A549 (cell line): ENCODE measurements at regions not wholly inside any gene's neighbourhood (a gene's known extent, or its start where the extent isn't known, plus 50 kb on each side); places are given as distances from the start of the nearest gene placed in this dataset.

Experiments used
- ATAC-seq, 2 experiments: fragments of 200-7000 bp in 1 of 2; fragments of >200 bp in 1 of 2; cut with Nextera tagmentation in 1 of 2; cut with Tn5 transposase in 1 of 2; 3 replicates each; pipeline versions ENCODE4 v1.8.0 to v1.9.1; 2018 to 2020; ENCODE audit warnings: mild to moderate bottlenecking in 1 of 2, moderate library complexity in 1 of 2
- CTCF ChIA-PET: fragments of 300-600 bp; sonication (Branson Sonifier 250); formaldehyde crosslinking; extraction: SDS; loops from one replicate; lab custom pipeline; 2021; ENCODE audit warnings: antibody characterized with exemption, inconsistent platforms; lab: Yijun Ruan, JAX
- POLR2A ChIA-PET: fragments of 350-600 bp; formaldehyde crosslinking; extraction: SDS; loops from one replicate; lab custom pipeline; 2021; ENCODE audit warnings: antibody characterized with exemption, inconsistent platforms; lab: Yijun Ruan, JAX
- DNase-seq, 2 experiments: peaks; one replicate each; pipeline versions ENCODE4 v3.0.0 to v3.0.0-alpha.2; 2011 to 2016; ENCODE audit warnings: low read depth in 1 of 2, low spot score in 1 of 2
- FAIRE-seq: peaks from 2 replicates; lab custom pipeline; 2011; peaks lifted over from hg19 to GRCh38; lab: Jason Lieb, UNC
- H3K27ac ChIP-seq, 2 experiments: fragments of >200 bp; sonication (Bioruptor Twin); formaldehyde crosslinking; 3 replicates each; pipeline ENCODE4 v1.5.1; 2016 to 2017
- H3K4me1 ChIP-seq: fragments of >200 bp; sonication (Bioruptor Twin); formaldehyde crosslinking; 3 replicates; pipeline ENCODE4 v1.6.1; 2016
- H3K4me2 ChIP-seq: fragments of >200 bp; sonication (Bioruptor Twin); formaldehyde crosslinking; 3 replicates; pipeline ENCODE4 v1.6.1; 2016
- H3K4me3 ChIP-seq: fragments of >200 bp; sonication (Bioruptor Twin); formaldehyde crosslinking; 3 replicates; pipeline ENCODE4 v1.5.1; 2016
- H3K9me3 ChIP-seq: fragments of >200 bp; sonication (Bioruptor Twin); formaldehyde crosslinking; 3 replicates; pipeline ENCODE4 v1.6.1; 2016
- BHLHE40 ChIP-seq: IDR thresholded peaks from 2 replicates; pipeline ENCODE4 v1.6.1; 2012; ENCODE audit warnings: low read depth, low read length, inconsistent platforms
- CBX8 ChIP-seq: fragments of 200-600 bp; sonication (generic); IDR thresholded peaks from 2 replicates; pipeline ENCODE4 v1.6.1; 2016
- CEBPB ChIP-seq, 2 experiments: fragments of >200 bp in 1 of 2; sonication (Bioruptor Twin) in 1 of 2; formaldehyde crosslinking in 1 of 2; IDR thresholded peaks; 2 replicates each; pipeline ENCODE4 v1.6.1; 2012 to 2016
- EHF ChIP-seq: fragments of 250-450 bp; sonication (Bioruptor Pico); IDR thresholded peaks from 2 replicates; pipeline ENCODE4 v1.5.0; 2020; ENCODE audit warnings: mild to moderate bottlenecking
- EP300 ChIP-seq, 2 experiments: fragments of >200 bp; sonication (Bioruptor Twin); formaldehyde crosslinking; IDR thresholded peaks; 2 replicates in 1 of 2; 3 replicates in 1 of 2; pipeline ENCODE4 v1.6.1; 2016 to 2017
- FOSB ChIP-seq: fragments of 250-450 bp; sonication (Bioruptor Pico); IDR thresholded peaks from 2 replicates; pipeline ENCODE4 v1.5.0; 2020; ENCODE audit warnings: mild to moderate bottlenecking, moderate library complexity
- HDAC2 ChIP-seq: fragments of 200-600 bp; sonication (generic); IDR thresholded peaks from 2 replicates; pipeline ENCODE4 v1.6.1; 2016
- HOXA7 ChIP-seq: fragments of 250-450 bp; sonication (Bioruptor Pico); IDR thresholded peaks from 2 replicates; pipeline ENCODE4 v1.5.0; 2020; ENCODE audit warnings: mild to moderate bottlenecking, moderate library complexity
- JUN ChIP-seq, 2 experiments: fragments of >200 bp; sonication (Bioruptor Twin); formaldehyde crosslinking; IDR thresholded peaks; 2 replicates in 1 of 2; 3 replicates in 1 of 2; pipeline ENCODE4 v1.6.1; 2016 to 2017
- JUNB ChIP-seq: fragments of >200 bp; sonication (Bioruptor Twin); formaldehyde crosslinking; IDR thresholded peaks from 2 replicates; pipeline ENCODE4 v1.6.1; 2016
- NFE2L2 ChIP-seq: fragments of 150-350 bp; conservative IDR thresholded peaks from 2 replicates; pipeline ENCODE4 v1.6.1; 2014; ENCODE audit warnings: low read length
- PHF8 ChIP-seq: fragments of 200-600 bp; sonication (generic); IDR thresholded peaks from 2 replicates; pipeline ENCODE4 v1.6.1; 2016; ENCODE audit warnings: low read depth, mild to moderate bottlenecking, antibody characterized with exemption, moderate library complexity, borderline replicate concordance
- POLR2A ChIP-seq: IDR thresholded peaks from 2 replicates; pipeline ENCODE4 v1.6.1; 2012; ENCODE audit warnings: mild to moderate bottlenecking, low read length
- RARB ChIP-seq: fragments of 250-450 bp; sonication (Bioruptor Pico); IDR thresholded peaks from 2 replicates; pipeline ENCODE4 v1.8.0; 2021; ENCODE audit warnings: mild to moderate bottlenecking, moderate library complexity
- RCOR1 ChIP-seq: fragments of 150-350 bp; IDR thresholded peaks from 2 replicates; pipeline ENCODE4 v1.6.1; 2014; ENCODE audit warnings: antibody characterized with exemption, low read length, low read depth
- RFX5 ChIP-seq: fragments of 450-650 bp; IDR thresholded peaks from 2 replicates; pipeline ENCODE4 v1.7.1; 2014; ENCODE audit warnings: antibody characterized with exemption, mild to moderate bottlenecking, moderate library complexity
- RNF2 ChIP-seq: fragments of 200-600 bp; sonication (generic); IDR thresholded peaks from 2 replicates; pipeline ENCODE4 v1.6.1; 2016; ENCODE audit warnings: low read depth, mild to moderate bottlenecking, antibody characterized with exemption, moderate library complexity, borderline replicate concordance
- SMC3 ChIP-seq: fragments of >200 bp; sonication (Bioruptor Twin); formaldehyde crosslinking; IDR thresholded peaks from 3 replicates; pipeline ENCODE4 v1.6.1; 2018; ENCODE audit warnings: inconsistent platforms
- TFCP2L1 ChIP-seq: fragments of 250-450 bp; sonication (Bioruptor Pico); IDR thresholded peaks from 2 replicates; pipeline ENCODE4 v1.5.0; 2021; ENCODE audit warnings: mild to moderate bottlenecking
- TP53 ChIP-seq: fragments of 250-450 bp; sonication (Bioruptor Pico); IDR thresholded peaks from 2 replicates; pipeline ENCODE4 v1.5.0; 2021; ENCODE audit warnings: mild to moderate bottlenecking, moderate library complexity
- ZSCAN20 ChIP-seq: fragments of 250-450 bp; sonication (Bioruptor Pico); IDR thresholded peaks from 2 replicates; pipeline ENCODE4 v1.8.0; 2022; ENCODE audit warnings: mild to moderate bottlenecking, moderate library complexity
- WGBS: methylation state at CpG from one replicate; pipeline ENCODE4 v1.1.6; 2017; ENCODE audit errors: missing lambda C conversion rate; 5-methylcytosine and 5-hydroxymethylcytosine counted together
- TF ChIP-seq, protein P1 (sequence below): fragments of >200 bp; sonication (Bioruptor Twin); formaldehyde crosslinking; IDR thresholded peaks from 3 replicates; pipeline ENCODE4 v1.6.1; 2016
- TF ChIP-seq, protein P2 (sequence below): fragments of 150-350 bp; IDR thresholded peaks from 2 replicates; pipeline ENCODE4 v1.6.1; 2014; ENCODE audit warnings: low read depth, mild to moderate bottlenecking, low read length
- TF ChIP-seq, protein P3 (sequence below): fragments of 250-450 bp; sonication (Bioruptor Pico); IDR thresholded peaks from 2 replicates; pipeline ENCODE4 v1.5.0; 2021; ENCODE audit warnings: mild to moderate bottlenecking, moderate library complexity, borderline replicate concordance
- TF ChIP-seq, protein P4 (sequence below): fragments of >200 bp; sonication (Bioruptor Twin); formaldehyde crosslinking; IDR thresholded peaks from 2 replicates; pipeline ENCODE4 v1.6.1; 2016
- TF ChIP-seq, protein P5 (sequence below): fragments of 250-450 bp; sonication (Bioruptor Pico); IDR thresholded peaks from 2 replicates; pipeline ENCODE4 v1.5.0; 2020; ENCODE audit warnings: low read depth, mild to moderate bottlenecking, moderate library complexity
- TF ChIP-seq, protein P6 (sequence below): IDR thresholded peaks from 2 replicates; pipeline ENCODE4 v1.6.1; 2012; ENCODE audit warnings: low read depth, borderline replicate concordance
- TF ChIP-seq, protein P7 (sequence below): fragments of 200-600 bp; sonication (generic); IDR thresholded peaks from 2 replicates; pipeline ENCODE4 v1.6.1; 2016; ENCODE audit warnings: antibody characterized with exemption, mild to moderate bottlenecking, moderate library complexity

DNA sequence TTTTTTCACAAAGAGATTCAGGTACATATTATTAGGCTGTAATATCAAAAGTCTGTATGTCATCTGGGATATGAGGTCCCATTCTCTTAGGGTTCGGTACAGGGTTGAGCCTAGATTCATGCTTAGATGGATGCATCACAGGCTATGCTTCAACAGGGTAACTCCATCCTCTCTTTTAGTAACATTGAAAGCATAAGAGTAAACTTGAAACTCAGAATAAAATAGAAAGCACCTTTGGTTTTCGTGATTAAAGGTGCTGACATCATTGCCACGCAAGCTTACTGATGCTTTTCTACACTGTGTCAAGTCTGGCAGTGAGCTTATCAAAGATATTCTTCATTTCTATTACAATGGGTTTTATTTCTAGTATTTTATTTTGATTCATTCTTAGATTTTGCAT, 419.1 kb upstream of the DSEL start (continued):
- no peak for TF ChIP-seq HDAC2
- TF ChIP-seq HOXA7 (CRISPR knock-in tag), result no peak

DNA sequence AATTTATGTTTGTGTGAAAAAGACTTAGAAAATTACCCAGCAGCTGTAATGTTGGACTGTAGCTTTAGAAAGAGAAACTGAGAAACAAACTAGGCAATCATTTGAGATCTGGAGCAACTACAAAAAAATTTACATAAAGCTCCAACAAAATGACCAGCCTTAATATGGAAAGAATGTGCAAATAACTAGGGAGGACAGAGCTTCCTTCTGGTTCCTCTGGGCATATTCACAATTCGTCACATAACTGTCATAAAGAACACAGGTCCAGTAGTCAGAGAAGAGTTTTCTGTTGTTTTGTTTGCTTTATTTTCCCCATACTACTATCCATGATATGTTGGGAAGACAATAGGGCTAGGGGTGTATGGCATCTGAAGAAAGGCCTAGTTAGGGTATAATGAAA, 416.8 kb upstream of the DSEL start:
- POLR2A ChIA-PET, result no interaction called here
- no peaks in the 10 kb centered on the region for H3K4me1 ChIP-seq
- no peaks in the 10 kb centered on the region for H3K9me3 ChIP-seq
- ATAC-seq, result no peak
- no peak overlapping the region for H3K4me3 ChIP-seq
- no peak for FAIRE-seq
- DNase-seq, result no peak
- H3K4me2 ChIP-seq, result no peak overlapping the region
- CTCF ChIA-PET, result no interaction called here
- H3K27ac ChIP-seq, result no peak overlapping the region
- no peak for TF ChIP-seq EP300 (IDR thresholded peaks at IDR 0.05)
- no peak for TF ChIP-seq RNF2
- TF ChIP-seq EHF (CRISPR knock-in tag), result no peak
- TF ChIP-seq TFCP2L1 (CRISPR knock-in tag), result no peak
- no peak for TF ChIP-seq JUNB
- no peak for TF ChIP-seq ZSCAN20
- TF ChIP-seq JUN (IDR thresholded peaks at IDR 0.05), result no peak
- TF ChIP-seq, protein P1, sequence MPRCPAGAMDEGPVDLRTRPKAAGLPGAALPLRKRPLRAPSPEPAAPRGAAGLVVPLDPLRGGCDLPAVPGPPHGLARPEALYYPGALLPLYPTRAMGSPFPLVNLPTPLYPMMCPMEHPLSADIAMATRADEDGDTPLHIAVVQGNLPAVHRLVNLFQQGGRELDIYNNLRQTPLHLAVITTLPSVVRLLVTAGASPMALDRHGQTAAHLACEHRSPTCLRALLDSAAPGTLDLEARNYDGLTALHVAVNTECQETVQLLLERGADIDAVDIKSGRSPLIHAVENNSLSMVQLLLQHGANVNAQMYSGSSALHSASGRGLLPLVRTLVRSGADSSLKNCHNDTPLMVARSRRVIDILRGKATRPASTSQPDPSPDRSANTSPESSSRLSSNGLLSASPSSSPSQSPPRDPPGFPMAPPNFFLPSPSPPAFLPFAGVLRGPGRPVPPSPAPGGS, result no peak
- TF ChIP-seq POLR2A, result no peak
- no peak for TF ChIP-seq FOSB (CRISPR knock-in tag)
- no peak for TF ChIP-seq RARB
- no peak for TF ChIP-seq RFX5
- TF ChIP-seq, protein P2, sequence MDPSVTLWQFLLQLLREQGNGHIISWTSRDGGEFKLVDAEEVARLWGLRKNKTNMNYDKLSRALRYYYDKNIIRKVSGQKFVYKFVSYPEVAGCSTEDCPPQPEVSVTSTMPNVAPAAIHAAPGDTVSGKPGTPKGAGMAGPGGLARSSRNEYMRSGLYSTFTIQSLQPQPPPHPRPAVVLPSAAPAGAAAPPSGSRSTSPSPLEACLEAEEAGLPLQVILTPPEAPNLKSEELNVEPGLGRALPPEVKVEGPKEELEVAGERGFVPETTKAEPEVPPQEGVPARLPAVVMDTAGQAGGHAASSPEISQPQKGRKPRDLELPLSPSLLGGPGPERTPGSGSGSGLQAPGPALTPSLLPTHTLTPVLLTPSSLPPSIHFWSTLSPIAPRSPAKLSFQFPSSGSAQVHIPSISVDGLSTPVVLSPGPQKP, result no peak
- TF ChIP-seq, protein P3, sequence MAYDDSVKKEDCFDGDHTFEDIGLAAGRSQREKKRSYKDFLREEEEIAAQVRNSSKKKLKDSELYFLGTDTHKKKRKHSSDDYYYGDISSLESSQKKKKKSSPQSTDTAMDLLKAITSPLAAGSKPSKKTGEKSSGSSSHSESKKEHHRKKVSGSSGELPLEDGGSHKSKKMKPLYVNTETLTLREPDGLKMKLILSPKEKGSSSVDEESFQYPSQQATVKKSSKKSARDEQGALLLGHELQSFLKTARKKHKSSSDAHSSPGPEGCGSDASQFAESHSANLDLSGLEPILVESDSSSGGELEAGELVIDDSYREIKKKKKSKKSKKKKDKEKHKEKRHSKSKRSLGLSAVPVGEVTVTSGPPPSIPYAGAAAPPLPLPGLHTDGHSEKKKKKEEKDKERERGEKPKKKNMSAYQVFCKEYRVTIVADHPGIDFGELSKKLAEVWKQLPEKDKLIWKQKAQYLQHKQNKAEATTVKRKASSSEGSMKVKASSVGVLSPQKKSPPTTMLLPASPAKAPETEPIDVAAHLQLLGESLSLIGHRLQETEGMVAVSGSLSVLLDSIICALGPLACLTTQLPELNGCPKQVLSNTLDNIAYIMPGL (CRISPR knock-in tag), result no peak
- TF ChIP-seq BHLHE40, result no peak
- TF ChIP-seq SMC3, result no peak
- TF ChIP-seq HOXA7 (CRISPR knock-in tag), result no peak
- TF ChIP-seq RCOR1, result no peak
- TF ChIP-seq, protein P4, sequence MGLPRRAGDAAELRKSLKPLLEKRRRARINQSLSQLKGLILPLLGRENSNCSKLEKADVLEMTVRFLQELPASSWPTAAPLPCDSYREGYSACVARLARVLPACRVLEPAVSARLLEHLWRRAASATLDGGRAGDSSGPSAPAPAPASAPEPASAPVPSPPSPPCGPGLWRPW, result no peak
- TF ChIP-seq, protein P5, sequence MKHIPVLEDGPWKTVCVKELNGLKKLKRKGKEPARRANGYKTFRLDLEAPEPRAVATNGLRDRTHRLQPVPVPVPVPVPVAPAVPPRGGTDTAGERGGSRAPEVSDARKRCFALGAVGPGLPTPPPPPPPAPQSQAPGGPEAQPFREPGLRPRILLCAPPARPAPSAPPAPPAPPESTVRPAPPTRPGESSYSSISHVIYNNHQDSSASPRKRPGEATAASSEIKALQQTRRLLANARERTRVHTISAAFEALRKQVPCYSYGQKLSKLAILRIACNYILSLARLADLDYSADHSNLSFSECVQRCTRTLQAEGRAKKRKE (CRISPR knock-in tag), result no peak
- 24% methylated on average over 1 of the region's 1 CpG for WGBS

DNA sequence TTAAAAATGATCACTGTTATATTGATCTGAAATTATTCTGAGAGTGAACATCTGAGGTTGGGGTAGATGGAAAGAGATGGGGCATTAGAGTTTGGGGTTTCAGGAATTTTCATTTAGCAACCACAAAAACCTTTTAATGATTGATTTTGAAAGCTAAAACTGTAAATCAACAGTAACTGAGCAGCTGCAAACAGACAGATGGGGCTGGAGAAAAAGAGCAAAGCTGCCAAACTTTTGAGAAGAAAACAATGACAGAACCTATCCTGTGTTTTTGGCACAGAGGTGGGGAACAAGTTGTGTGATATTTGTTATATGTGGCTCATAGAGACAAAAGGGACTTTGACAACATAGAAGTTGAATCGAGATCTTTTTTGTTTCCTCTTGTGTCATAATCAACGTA, 415.8 kb upstream of the DSEL start:
- CTCF ChIA-PET, result no interaction called here
- POLR2A ChIA-PET, result no interaction called here
- Histone ChIP-seq H3K9me3 (no peaks in the 10 kb centered on the region), H3K4me3 (no peak overlapping the region), H3K4me2 (no peak overlapping the region), H3K4me1 (no peaks in the 10 kb centered on the region), H3K27ac (no peak overlapping the region)
- 0% methylated on average over 2 of the region's 2 CpGs for WGBS
- FAIRE-seq, result no peak
- ATAC-seq, result no peak
- DNase-seq, result no peak
- no peak for TF ChIP-seq CEBPB (IDR thresholded peaks at IDR 0.05)
- TF ChIP-seq, protein P6, sequence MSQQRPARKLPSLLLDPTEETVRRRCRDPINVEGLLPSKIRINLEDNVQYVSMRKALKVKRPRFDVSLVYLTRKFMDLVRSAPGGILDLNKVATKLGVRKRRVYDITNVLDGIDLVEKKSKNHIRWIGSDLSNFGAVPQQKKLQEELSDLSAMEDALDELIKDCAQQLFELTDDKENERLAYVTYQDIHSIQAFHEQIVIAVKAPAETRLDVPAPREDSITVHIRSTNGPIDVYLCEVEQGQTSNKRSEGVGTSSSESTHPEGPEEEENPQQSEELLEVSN, result no peak
- no peak for TF ChIP-seq TP53
- TF ChIP-seq JUNB, result no peak
- no peak for TF ChIP-seq CBX8
- no peak for TF ChIP-seq EHF (CRISPR knock-in tag)
- TF ChIP-seq RARB, result no peak
- TF ChIP-seq TFCP2L1 (CRISPR knock-in tag), result no peak
- no peak for TF ChIP-seq PHF8
- TF ChIP-seq, protein P7, sequence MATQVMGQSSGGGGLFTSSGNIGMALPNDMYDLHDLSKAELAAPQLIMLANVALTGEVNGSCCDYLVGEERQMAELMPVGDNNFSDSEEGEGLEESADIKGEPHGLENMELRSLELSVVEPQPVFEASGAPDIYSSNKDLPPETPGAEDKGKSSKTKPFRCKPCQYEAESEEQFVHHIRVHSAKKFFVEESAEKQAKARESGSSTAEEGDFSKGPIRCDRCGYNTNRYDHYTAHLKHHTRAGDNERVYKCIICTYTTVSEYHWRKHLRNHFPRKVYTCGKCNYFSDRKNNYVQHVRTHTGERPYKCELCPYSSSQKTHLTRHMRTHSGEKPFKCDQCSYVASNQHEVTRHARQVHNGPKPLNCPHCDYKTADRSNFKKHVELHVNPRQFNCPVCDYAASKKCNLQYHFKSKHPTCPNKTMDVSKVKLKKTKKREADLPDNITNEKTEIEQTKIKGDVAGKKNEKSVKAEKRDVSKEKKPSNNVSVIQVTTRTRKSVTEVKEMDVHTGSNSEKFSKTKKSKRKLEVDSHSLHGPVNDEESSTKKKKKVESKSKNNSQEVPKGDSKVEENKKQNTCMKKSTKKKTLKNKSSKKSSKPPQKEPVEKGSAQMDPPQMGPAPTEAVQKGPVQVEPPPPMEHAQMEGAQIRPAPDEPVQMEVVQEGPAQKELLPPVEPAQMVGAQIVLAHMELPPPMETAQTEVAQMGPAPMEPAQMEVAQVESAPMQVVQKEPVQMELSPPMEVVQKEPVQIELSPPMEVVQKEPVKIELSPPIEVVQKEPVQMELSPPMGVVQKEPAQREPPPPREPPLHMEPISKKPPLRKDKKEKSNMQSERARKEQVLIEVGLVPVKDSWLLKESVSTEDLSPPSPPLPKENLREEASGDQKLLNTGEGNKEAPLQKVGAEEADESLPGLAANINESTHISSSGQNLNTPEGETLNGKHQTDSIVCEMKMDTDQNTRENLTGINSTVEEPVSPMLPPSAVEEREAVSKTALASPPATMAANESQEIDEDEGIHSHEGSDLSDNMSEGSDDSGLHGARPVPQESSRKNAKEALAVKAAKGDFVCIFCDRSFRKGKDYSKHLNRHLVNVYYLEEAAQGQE, result no peak
- no peak for TF ChIP-seq NFE2L2
